Stimulated activated CD4-positive, alpha-beta T cell treated with anti-CD3 and anti-CD28 coated beads, TNF-alpha, amount 100 ng/mL, for 4 hours (primary cell): ENCODE measurements at regions not wholly inside any gene's neighbourhood (a gene's known extent, or its start where the extent isn't known, plus 50 kb on each side); places are given as distances from the start of the nearest gene placed in this dataset.

Experiments
- DNase-seq, 3 experiments: peaks; one replicate each; pipeline ENCODE4 v3.0.0-alpha.2; 2020; ENCODE audit warnings: low read depth in 3 of 3

DNA sequence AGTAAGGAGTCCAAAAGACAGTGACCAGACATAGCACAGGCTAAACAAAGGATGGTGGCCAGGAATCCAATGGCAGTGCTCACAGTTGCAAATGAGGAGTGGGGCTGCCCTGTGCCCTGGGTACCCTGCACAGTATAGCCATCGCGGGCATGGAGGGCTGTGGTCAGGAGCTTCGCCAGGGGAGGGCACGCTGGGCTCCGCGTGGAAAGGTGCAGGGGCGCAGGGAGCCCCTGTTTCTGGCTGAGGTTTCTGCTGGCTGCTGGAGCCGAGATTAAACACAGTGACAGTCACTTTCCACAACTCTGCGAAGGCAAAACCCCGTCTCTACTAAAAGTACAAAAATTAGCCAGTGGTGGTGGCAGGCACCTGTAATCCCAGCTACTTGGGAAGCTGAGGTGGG, 194.7 kb downstream of the GALR1 start:
- DNase-seq, result no peak

DNA sequence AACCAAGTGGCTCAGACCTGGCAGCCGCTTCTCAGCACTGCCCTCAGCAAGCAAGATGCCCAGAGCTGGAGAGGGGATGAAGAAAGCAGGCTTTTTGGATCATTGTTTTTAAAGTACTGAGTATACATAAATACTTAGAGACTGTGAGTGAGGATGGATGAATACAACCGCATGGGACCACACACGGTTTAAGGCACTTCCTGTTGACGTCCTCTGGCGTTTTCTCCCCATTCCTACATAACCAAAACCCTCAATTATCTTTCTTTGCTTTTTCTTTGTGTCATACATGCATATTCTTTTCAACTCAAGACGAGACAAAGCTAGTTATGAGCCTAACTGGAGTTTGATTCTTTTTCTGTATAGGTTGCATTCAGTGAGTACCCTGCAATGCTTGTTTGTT, 198.4 kb downstream of the GALR1 start:
- no peak for DNase-seq

DNA sequence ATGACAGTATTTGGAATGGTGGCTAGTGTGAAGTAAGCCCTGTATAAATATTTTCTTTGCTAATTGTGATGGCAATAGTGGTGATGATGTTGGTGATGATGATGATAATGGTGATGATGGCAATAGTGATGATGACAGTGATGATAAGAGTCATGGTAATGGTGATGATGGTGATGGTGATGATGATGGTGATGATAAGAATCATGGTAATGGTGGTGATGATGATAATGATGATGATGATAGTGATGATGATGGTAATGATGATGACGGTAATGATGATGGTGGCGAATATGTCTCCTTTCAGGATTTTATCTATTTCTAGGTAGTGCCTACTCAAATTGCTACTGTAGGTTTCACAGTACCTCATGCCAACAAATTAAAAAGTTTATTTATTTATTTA, 205.4 kb downstream of the GALR1 start:
- no peak for DNase-seq

DNA sequence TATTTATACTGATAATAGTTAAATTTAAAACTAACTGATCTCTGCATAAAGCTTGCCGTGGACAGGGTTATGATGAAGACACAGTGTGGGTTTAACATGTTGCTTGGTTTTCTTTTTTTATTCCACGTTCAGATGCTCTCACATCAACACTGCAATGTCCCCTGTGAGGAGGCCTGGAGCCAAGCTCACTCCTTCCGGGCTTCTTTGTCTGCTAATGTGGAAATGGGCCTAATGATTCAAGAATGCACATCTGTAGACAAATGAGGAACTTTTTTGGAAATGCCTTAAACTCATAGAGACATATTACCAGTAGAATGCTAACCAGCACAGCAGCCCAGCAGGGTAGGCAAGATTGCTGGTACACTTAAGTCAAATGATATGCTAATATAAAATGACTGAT, 208.0 kb downstream of the GALR1 start:
- DNase-seq, result no peak

DNA sequence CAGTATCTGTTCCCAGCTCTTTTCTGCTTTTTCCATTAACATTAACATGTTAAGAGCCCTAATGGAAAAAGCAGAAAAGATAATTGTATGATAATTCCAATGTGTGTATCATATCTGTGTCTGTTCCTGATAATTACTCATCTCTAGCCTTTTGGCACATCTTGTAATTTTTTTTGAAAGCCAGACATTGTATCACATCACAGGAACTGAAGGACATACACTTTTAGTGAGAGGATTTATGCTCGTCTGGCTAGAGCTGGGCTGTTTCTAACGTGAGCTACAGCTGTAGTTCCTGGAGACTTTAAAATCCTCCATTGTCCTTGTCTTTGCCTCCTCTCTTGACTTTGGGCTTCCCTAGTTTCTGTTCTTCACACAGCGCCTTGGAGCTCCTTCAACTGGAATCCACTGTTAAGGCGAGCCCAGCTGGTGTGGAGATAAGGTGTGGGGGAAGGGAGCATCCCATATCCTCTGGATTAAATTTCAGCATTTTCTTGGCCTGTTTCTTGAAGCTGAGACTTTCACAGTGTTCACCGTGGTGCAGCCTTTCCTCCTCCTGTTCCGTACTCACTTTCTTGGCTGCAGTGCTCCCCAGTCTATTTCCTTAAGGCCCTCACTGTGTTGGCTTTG, 211.5 kb downstream of the GALR1 start:
- DNase-seq, result no peak

DNA sequence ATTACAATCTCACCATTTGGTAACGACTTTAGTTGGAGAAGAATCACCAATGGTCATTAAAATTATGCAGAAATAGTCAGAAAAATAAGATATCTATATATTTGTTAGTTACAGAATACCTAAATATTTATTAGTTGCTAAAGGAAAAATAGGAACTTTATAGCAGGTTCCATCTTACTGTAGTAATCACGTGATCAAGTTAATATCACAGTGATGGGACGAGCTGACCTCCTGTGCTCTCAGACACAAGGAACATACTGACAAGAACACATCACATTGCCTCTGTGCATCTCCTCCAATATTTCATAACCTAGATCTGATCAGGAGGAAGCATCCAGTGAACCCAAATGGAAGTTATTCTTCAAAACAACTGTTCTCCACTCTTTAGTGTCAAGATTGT, 215.3 kb downstream of the GALR1 start:
- no peak for DNase-seq

DNA sequence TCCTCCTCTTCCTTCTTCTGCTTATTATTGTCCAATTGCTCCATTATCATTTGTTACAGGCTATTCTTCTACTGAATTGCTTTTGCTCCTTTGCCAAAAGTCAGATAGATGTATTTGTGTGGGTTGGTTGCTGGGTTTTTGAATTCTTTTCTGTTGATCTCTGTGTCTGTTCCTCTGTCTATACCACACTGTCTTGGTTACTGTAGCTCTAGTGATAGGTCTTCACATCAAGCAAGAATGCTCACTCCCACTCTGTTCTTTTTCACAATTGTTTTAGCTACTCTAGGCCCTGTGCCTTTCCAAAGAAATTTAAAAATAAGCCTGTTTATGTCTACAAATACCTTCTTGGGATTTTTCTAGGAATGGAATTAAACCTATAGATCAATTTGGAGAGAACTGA, 217.2 kb downstream of the GALR1 start:
- no peak for DNase-seq

DNA sequence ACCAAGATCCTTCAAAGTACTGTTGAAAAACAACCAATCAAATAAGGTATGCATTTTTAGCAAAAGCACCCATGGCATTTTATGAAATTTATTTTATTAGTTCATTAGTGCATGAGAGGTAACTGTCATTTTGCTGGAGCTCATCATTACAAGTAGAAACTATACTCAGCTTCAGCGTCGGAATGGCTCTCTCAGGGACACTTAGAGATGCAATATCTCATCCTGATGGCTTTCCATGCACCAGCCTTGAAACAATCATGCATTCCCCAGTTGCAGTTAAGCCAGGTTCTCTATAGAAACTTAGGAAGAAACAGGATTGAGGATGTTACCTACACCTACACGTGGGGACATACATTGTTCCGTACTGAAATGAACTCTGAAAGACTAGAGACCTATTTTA, 219.5 kb downstream of the GALR1 start:
- DNase-seq, result no peak

DNA sequence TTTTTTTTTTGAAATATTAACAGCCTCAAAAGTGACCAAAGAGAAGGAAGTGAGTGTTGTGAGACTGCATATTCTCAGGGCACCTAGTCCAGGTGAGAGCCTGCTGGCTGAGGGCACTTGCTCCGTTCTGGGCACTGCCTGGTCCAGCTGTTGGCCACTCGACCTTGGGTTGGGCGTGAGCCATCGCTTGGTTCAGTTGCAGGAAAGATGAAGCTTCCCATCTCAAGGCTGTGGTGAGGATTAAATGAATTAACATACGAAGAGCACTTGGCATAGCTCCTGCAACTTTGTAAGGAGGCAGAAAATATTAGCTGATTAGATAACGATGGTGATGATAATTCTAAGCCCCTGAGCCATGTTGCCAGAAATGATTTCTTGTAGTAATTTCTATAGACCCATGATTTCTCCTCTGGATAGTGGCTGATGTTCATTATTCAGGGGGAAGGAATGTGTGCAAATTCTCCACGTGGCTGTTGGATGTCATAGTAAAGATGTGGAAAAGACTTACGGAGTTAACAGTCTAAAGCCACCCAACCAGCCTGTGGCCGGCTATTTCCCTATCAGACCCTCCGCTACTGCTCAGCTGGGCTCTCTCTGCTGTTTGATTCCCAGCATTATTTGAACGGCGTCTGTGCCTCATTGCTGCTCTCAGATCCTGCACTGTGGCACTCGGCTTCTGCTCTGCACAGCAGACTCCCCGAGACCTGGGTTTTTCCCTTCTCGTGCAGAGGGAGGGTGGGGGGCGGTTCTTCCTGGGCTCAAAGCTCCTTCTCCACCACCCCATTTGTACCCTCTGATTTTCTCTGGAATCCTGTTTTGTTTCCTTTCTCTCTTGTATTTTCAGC, 221.1 kb downstream of the GALR1 start:
- no peak for DNase-seq

DNA sequence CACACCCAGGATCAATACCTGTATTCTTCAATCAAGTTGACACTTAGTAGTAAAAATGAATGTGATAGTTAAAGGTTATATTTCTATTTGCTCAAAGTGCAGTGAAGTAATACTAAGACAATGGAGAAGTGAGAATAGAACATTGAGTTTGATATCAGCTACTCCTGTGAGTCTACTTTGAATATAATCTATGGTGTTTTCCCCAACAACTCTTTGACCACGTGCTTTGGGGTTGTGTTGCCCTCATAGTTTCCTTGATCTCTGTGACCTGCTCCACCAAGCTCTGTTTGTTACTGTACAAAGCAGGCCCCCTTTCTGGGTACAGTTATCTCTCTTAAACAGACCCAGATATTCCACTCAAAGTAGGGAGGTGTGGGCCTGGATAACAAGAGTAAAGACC, 222.9 kb downstream of the GALR1 start:
- DNase-seq, result no peak

DNA sequence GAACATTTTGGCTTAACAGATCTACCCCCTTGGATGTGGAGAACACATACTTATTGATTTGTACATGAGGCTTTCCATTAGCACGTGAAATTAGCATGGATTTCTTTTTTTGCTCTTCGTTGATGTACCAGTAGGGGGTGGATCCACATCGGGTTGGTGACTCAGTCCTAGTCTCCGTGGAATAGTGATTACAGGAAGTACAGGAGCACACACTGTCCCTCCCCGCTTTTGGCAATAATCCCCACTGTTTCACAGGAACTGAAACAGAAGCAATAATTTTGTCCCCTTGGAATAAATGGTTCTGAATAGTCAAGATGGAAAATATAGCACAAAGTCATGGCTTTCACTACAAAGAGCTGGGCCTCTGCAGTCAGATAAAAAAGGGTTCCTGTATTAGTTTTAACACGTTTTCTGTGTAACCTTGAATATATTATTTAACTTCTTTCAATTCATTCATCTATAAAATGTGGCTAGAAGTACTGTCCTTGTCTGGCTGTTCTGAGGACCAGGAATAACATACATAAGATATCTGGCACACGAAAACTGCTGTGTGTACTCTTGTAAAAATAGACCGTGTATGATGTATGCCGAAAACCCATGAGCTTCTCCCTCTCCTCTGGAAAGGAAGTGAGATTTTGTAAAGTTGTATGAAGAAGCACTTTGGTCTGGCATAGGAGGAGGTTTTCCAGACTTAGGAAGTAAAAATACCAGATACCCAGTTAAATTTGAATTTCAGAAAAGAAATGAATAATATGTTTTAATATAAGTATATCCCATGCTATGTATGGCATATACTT, 229.2 kb downstream of the GALR1 start:
- no peak for DNase-seq

DNA sequence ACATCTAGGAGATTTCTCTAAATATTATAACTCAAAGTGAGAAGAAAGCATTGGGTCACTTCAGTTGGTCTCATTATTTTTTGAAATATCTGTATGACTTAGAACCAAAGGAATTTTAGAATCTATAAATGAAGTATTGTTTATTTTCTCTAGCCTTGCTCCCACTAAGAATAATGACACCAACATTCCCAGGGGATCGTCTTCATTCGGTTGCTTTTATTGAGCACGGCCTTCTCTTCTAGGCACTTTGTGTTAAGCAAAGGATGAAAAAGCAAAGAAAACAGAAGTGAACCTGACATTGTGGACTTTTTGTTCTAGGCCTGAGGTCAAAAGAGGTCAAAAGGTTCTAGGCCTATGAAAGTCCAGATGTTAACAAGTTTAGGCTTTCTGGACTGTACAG, 231.9 kb downstream of the GALR1 start:
- no peak for DNase-seq

DNA sequence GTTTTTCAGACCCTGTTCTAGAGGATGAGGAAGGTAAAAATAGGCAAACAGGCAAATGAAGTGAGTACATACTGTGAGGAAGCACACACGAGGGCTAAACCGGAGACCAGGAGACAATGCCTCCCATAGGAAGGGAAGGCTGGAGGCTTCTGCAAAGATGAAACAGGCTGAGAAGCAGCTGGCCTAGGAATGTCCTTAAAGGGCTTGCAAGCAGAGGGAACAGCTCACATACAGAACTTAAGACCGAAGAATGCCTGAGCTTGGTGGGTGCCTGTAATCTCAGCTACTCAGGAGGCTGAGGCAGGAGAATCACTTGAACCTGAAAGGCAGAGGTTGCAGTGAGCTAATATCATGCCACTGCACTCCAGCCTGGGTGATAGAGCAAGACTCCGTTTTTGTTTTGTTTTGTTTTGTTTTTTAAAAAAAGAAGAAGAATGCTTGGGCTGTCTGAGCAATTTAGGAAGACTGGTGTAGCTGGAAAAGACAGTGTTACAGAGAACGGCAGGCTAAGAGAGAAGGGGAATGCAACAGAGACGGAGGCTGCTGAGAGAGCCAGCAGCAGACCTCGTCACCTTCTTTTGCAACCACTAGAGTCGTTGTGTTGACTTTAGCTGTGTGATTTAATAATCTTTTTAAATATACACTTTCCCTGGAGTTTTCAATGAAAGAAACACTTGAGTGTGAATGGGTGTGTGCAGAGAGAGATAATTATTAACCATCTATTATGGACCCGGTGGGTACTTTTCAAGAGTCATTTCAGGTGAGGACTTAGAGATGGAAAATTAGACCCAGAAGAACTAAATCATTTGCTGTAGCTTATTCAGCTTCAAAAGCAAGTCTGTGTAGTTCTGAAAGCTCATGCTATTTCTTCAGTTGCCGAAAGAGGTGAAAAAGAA, 232.8 kb downstream of the GALR1 start:
- DNase-seq, result no peak

DNA sequence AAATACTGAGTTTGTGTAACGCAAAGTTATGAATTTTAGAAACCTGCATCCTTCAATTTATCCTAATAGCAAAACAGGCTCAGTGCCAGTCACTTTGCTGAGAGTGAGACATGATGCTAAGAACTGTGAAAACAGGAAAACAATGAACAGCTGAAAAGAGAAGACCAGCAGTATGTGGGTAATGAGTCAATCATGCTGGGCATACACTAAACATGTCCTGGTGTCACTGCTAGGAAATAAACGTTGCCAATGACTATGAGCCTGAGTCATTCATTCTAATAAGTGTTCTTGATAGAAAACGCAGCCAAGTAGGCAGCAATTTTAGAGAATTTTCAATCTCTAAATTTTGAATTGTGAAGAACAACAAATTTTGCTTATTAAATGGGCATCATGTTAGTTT, 237.3 kb downstream of the GALR1 start:
- no peak for DNase-seq

DNA sequence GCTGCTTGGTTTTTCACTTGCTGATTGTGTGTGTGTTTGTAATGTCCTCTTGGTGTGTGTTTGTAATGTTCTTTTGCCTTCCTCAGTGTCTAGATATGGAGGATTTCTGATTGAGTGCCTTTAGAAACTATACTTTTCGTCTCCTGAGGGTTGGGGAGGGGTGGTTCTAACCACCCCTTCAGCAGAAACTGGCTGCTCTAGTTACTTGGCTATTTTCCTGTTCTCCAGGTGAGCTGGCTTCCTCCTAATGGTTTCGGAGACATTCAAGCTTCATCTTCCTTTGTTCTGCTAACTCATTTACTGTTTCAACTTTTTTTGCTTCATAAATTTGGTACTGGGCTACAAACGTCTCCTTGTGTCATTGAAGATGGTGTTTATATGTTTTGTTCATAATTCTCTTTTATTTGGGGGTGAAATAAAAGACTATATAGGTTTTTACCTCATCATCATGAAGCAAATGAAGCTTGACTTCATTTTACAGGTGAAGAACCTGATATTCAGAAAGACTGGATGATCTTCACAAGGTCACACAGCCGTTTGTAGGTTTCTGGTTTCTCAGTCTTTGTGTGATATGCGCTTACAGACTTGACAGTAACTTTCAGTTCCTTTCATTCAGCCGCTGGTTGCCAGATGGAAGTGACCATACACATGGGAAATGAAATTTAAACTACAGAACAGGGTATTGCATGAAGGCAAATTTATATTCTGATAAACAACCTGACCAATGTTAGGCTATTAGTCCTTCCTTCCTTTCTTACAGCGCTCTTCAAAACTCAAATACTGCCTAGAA, 238.5 kb downstream of the GALR1 start:
- DNase-seq, result no peak

DNA sequence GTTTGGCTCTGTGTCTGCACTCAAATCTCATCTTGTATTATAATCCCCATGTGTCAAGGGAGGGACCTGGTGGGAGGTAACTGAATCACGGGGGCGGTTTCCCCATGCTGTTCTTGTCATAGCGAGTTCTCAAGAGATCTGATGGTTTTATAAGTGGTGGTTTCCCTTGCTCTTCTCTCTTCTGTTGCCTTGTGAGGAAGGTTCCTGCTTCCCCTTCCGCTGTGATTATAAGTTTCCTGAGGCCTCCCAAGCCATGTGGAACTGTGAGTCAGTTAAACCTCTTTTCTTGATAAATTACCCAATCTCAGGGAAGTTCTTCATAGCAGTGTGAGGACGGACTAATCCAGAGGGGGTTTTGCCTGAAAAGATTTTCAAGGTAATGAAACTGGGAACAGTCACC, 245.4 kb downstream of the GALR1 start:
- DNase-seq, result no peak

DNA sequence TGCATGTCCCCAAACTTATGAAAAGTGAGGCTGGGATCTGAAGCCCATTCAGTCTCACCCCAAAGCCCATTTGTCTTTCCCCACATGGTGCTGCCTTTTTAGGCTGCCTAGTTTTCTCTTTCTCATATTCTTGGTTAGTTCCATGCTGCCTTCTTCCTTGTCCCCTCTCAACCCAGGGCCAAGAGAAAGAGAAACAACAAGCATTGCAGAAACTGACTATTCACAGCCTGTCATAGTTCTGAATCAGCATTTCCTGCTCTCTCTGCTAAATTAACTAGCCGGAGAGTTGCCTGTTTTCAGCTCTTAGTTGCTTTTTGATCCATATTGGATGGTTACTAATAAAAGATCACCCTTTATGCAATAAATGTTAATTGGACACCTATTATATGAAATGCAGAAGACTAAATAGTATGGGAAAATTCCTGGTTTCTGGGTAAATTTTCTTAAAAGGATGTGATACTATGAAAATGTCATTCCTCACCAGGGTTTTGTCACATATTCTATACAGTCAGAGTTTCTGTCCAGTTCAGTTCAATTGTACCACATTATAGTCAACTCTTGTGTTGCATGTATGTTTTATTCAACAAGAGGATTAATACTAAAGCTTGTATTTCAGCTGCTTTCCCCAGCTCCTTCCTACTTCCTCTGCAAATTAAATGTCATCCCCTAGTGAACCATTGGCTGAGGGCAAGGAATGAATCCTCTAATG, 246.5 kb downstream of the GALR1 start:
- DNase-seq, result no peak

DNA sequence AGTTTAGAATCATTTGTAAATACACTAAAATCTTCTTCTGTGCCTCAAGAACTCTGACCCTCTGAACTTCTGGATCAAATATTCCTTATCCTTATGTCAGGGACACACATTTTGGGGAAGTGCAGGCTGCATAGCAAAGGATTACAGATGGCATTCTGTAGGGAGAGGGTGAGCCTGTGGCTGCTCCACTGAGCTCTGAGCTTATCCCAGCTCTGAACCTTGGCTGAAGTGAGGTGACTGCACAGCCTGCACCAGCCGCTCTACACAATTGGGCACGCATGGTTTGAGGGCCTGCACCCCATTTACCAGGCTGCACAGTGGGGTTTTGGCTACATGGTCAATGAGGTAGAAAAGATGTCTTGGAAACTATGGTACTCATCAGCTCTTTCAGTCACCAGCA, 251.6 kb downstream of the GALR1 start:
- DNase-seq, result no peak

DNA sequence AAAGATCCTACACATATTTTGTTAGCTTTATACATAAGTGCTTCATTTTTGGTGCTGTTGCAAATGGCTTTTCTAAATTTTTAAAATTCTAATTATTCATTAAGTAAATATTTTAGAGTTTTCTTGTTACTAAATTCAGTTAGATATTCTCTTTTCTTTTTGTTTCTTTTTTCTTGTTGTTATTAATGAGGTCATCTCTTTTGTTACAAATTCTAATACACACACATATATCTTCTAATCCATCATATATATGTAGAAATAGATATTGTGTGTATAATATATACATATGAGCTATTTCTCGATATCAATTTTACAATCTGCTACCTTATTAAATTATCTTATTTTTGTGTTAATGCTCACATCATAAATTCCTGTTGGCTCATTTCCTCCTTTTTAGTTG, 255.9 kb downstream of the GALR1 start:
- no peak for DNase-seq

DNA sequence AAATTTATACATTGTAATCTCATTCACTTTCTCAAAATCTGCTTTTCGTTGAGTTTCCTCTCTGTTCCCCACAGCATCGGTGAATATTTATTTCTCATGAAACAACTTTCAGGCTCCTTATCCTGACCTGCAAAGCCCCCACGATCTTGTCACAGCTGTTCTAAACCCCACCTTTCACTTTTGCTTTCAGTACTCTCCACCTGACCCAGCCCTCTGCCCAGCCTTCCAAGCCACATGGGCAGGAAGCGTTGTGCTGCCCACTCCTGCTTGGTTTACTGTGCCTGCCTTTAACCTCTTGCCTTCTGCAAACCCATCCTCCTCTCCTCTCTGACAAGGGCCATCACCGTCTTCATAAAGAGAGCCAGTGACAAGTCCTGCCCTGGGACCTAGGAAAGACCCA, 262.5 kb downstream of the GALR1 start:
- no peak for DNase-seq
